HG03442 (cell line): ENCODE measurements at regions not wholly inside any gene's neighbourhood (a gene's known extent, or its start where the extent isn't known, plus 50 kb on each side); places are given as distances from the start of the nearest gene placed in this dataset.
"Not testable (repeated sequence)": the region's sequence is repeated elsewhere in the genome, so short reads cannot be mapped to it uniquely, and the experiment has no call there.

Source experiments
- ATAC-seq: cut with Tn5 transposase; IDR thresholded peaks from one replicate; pipeline ENCODE4 v1.9.1; 2021; ENCODE audit warnings: mild to moderate bottlenecking, moderate library complexity; ENCODE audit not compliant: unreplicated experiment

- no peak for ATAC-seq
Measured at GRCh38 chr6:16041327-16041726, 87.6 kb upstream of the MYLIP start.

GRCh38 chr6:16040628-16040974 is 88.3 kb upstream of the MYLIP start:
- ATAC-seq = no peak

GRCh38 chr6:16039892-16040627 is 88.8 kb upstream of the MYLIP start:
- ATAC-seq = not testable (repeated sequence)

- ATAC-seq = no peak
Measured at GRCh38 chr6:16038938-16039337, 89.9 kb upstream of the MYLIP start.

GRCh38 chr6:16035488-16036080 is 93.3 kb upstream of the MYLIP start:
- ATAC-seq = no peak

GRCh38 chr6:16033214-16033613 is 95.7 kb upstream of the MYLIP start:
- ATAC-seq = no peak

- ATAC-seq = no peak
Measured at GRCh38 chr6:16031278-16031981, 97.5 kb upstream of the MYLIP start.

GRCh38 chr6:16028966-16029365 is 99.9 kb upstream of the MYLIP start:
- ATAC-seq = no peak

GRCh38 chr6:16020259-16020658 is 108.6 kb upstream of the MYLIP start:
- no peak for ATAC-seq

GRCh38 chr6:16019462-16019861 is 109.4 kb upstream of the MYLIP start:
- no peak for ATAC-seq

- ATAC-seq = no peak
Measured at GRCh38 chr6:16018626-16019025, 110.3 kb upstream of the MYLIP start.

- ATAC-seq = not testable (repeated sequence)
Measured at GRCh38 chr6:16014325-16014724, 114.6 kb upstream of the MYLIP start.

- ATAC-seq = no peak
Measured at GRCh38 chr6:16007146-16007545, 121.7 kb upstream of the MYLIP start.

GRCh38 chr6:16006681-16007080 is 122.2 kb upstream of the MYLIP start:
- no peak for ATAC-seq

- no peak for ATAC-seq
Measured at GRCh38 chr6:16004934-16005679, 123.8 kb upstream of the MYLIP start.

GRCh38 chr6:16003197-16003491 is 125.7 kb upstream of the MYLIP start:
- no peak for ATAC-seq

- no peak for ATAC-seq
Measured at GRCh38 chr6:16002332-16003196, 126.3 kb upstream of the MYLIP start.

- no peak for ATAC-seq
Measured at GRCh38 chr6:16001158-16001557, 127.7 kb upstream of the MYLIP start.

- ATAC-seq = no peak
Measured at GRCh38 chr6:15999201-15999600, 129.7 kb upstream of the MYLIP start.

- no peak for ATAC-seq
Measured at GRCh38 chr6:15997586-15998388, 131.1 kb upstream of the MYLIP start.
